Renal cortical epithelial cell (primary cell): ENCODE measurements at regions not wholly inside any gene's neighbourhood (a gene's known extent, or its start where the extent isn't known, plus 50 kb on each side); places are given as distances from the start of the nearest gene placed in this dataset.
"Not testable (repeated sequence)": the region's sequence is repeated elsewhere in the genome, so short reads cannot be mapped to it uniquely, and the experiment has no call there.

Experiments used
- DNase-seq: peaks from one replicate; pipeline ENCODE4 v3.0.0-alpha.2; 2011; ENCODE audit warnings: low read depth

- DNase-seq, result no peak
These were observed 154.4 kb upstream of the EPB41L4A start for GRCh38 chr5:112573441-112573840.

- no peak for DNase-seq
These were observed 155.5 kb upstream of the EPB41L4A start for GRCh38 chr5:112574536-112574935.

GRCh38 chr5:112576298-112576925 is 157.3 kb upstream of the EPB41L4A start:
- DNase-seq, result no peak

- DNase-seq, result no peak
These were observed 158.0 kb upstream of the APC start for GRCh38 chr5:112579599-112580170.

GRCh38 chr5:112581811-112582320 is 155.8 kb upstream of the APC start:
- no peak for DNase-seq

GRCh38 chr5:112583166-112583565 is 154.5 kb upstream of the APC start:
- no peak for DNase-seq

GRCh38 chr5:112584781-112585180 is 152.9 kb upstream of the APC start:
- no peak for DNase-seq

- no peak for DNase-seq
These were observed 151.1 kb upstream of the APC start for GRCh38 chr5:112586596-112587062.

GRCh38 chr5:112590858-112591257 is 146.8 kb upstream of the APC start:
- DNase-seq, result not testable (repeated sequence)

GRCh38 chr5:112594095-112594850 is 143.4 kb upstream of the APC start:
- DNase-seq, result peak; percentile 21

- DNase-seq, result no peak
These were observed 142.7 kb upstream of the APC start for GRCh38 chr5:112594941-112595340.

GRCh38 chr5:112597831-112598230 is 139.9 kb upstream of the APC start:
- DNase-seq, result no peak

GRCh38 chr5:112600510-112600909 is 137.2 kb upstream of the APC start:
- DNase-seq, result not testable (repeated sequence)

GRCh38 chr5:112604732-112605630 is 132.7 kb upstream of the APC start:
- no peak for DNase-seq

GRCh38 chr5:112608975-112609374 is 128.7 kb upstream of the APC start:
- DNase-seq, result no peak

GRCh38 chr5:112612663-112613062 is 125.0 kb upstream of the APC start:
- DNase-seq, result no peak

- DNase-seq, result no peak
These were observed 123.4 kb upstream of the APC start for GRCh38 chr5:112614285-112614684.

- DNase-seq, result peak; percentile 84
These were observed 122.7 kb upstream of the APC start for GRCh38 chr5:112614986-112615385.

- DNase-seq, result no peak
These were observed 120.7 kb upstream of the APC start for GRCh38 chr5:112616812-112617547.

- DNase-seq, result no peak
These were observed 112.4 kb upstream of the APC start for GRCh38 chr5:112625246-112625645.
